Karpas-422 (cell line): ENCODE measurements at regions not wholly inside any gene's neighbourhood (a gene's known extent, or its start where the extent isn't known, plus 50 kb on each side); places are given as distances from the start of the nearest gene placed in this dataset.
A peak's percentile ranks its signal among the peaks of the same experiment; 100 is the strongest.

Experiments used
- DNase-seq: peaks from one replicate; pipeline ENCODE4 v3.0.0-alpha.2; 2015
- H2AFZ ChIP-seq: fragments of 200-600 bp; sonication (generic); 2 replicates; pipeline ENCODE4 v1.6.1; 2014; ENCODE audit warnings: antibody characterized with exemption, low read length, mixed read lengths
- H3K27ac ChIP-seq: fragments of 200-600 bp; sonication (generic); 2 replicates; pipeline ENCODE4 v1.5.1; 2014; ENCODE audit warnings: mild to moderate bottlenecking, low read length, moderate library complexity
- H3K27me3 ChIP-seq: fragments of 200-600 bp; sonication (generic); 2 replicates; pipeline ENCODE4 v1.6.1; 2014; ENCODE audit warnings: low read length, mixed read lengths
- H3K36me3 ChIP-seq: fragments of 200-600 bp; sonication (generic); 2 replicates; pipeline ENCODE4 v1.6.1; 2014; ENCODE audit warnings: low read length, mixed read lengths; ENCODE audit not compliant: insufficient read depth
- H3K4me1 ChIP-seq: fragments of 200-600 bp; sonication (generic); 2 replicates; pipeline ENCODE4 v1.6.1; 2014; ENCODE audit warnings: mild to moderate bottlenecking, low read length, mixed read lengths
- H3K4me2 ChIP-seq: fragments of 200-600 bp; sonication (generic); 2 replicates; pipeline ENCODE4 v1.6.1; 2014; ENCODE audit warnings: low read length, low read depth, mild to moderate bottlenecking; ENCODE audit not compliant: poor library complexity, severe bottlenecking
- H3K4me3 ChIP-seq: fragments of 200-600 bp; sonication (generic); 2 replicates; pipeline ENCODE4 v1.5.1; 2014; ENCODE audit warnings: mild to moderate bottlenecking, antibody characterized with exemption, low read length, mixed read lengths
- H3K79me2 ChIP-seq: fragments of 200-600 bp; sonication (generic); 2 replicates; pipeline ENCODE4 v1.6.1; 2014; ENCODE audit warnings: mild to moderate bottlenecking, low read length, mixed read lengths
- H3K9ac ChIP-seq: fragments of 200-600 bp; sonication (generic); 2 replicates; pipeline ENCODE4 v1.6.0; 2014; ENCODE audit warnings: low read length
- H3K9me2 ChIP-seq: fragments of 200-600 bp; sonication (generic), shearing (Covaris generic); replicated peaks from 2 replicates; pipeline ENCODE4 v1.6.0; 2014; ENCODE audit warnings: mild to moderate bottlenecking, low read length, moderate library complexity; ENCODE audit not compliant: insufficient read depth
- H3K9me3 ChIP-seq: fragments of 300-700, 200-600 bp; sonication (generic); 2 replicates; pipeline ENCODE4 v1.6.1; 2014; ENCODE audit warnings: low read length, mixed read lengths
- H4K20me1 ChIP-seq: fragments of 200-600 bp; sonication (generic); 2 replicates; pipeline ENCODE4 v1.6.1; 2014; ENCODE audit warnings: mild to moderate bottlenecking, antibody characterized with exemption, low read length, low read depth; ENCODE audit not compliant: insufficient read depth

DNA sequence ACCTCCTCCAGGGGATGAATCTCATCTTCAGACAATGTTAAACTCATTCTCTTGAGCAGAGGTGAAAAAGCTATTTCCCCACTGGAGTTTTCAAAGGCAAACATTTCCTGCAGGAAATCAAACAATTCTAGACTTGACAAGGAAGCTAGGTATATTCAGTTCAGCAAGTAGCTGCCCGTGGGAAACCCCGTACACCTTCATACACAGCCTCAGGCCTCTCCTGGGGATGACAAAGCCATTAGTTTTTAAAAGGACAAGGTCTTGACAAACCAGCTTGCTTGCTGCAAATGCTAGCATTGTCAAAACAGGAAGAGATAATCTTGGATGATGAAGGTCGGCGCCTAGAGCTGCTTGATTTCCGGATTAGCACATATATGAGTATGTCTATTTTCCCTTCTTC lies 1630.8 kb upstream of the TENM4 start:
- H3K9me3 ChIP-seq, result peaks cover 3% of the 10 kb centered on the region; the same call in 1 of the 2 replicates
- H3K36me3 ChIP-seq, result no peaks in the 10 kb centered on the region
- H3K9me2 ChIP-seq, result no peaks in the 10 kb centered on the region
- no peak overlapping the region for H3K4me2 ChIP-seq
- no peaks in the 10 kb centered on the region for H3K79me2 ChIP-seq
- no peaks in the 10 kb centered on the region for H4K20me1 ChIP-seq
- DNase-seq, result peak; percentile 37
- H3K27me3 ChIP-seq, result no peaks in the 10 kb centered on the region
- H3K9ac ChIP-seq, result no peak overlapping the region
- no peak overlapping the region for H2AFZ ChIP-seq
- no peaks in the 10 kb centered on the region for H3K4me1 ChIP-seq
- no peak overlapping the region for H3K27ac ChIP-seq
- H3K4me3 ChIP-seq, result no peak overlapping the region

DNA sequence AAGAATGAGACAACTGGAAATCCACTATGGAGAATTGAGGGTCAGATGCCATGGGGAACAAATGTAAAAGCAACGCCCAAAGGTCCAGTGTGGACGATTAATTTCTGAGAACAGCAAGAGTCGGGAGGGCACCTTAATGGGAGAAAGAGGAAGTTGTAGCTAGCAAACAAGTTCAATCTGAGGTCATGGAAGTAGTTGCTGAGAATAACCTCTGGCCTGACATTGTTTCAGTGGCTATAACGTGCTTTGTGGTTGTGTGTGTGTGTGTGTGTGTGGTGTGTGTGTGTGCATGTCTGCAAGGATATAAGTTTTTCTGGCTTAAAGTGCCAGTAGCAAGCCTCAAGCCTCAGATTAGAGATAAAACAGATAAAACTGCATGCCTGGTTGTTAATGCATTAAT lies 1630.1 kb upstream of the TENM4 start:
- Histone ChIP-seq H3K79me2 (no peaks in the 10 kb centered on the region), H3K9me2 (no peaks in the 10 kb centered on the region), H4K20me1 (no peaks in the 10 kb centered on the region), H2AFZ (no peak overlapping the region), H3K9me3 (peaks cover 3% of the 10 kb centered on the region; the same call in 1 of the 2 replicates), H3K27me3 (no peaks in the 10 kb centered on the region), H3K9ac (no peak overlapping the region), H3K4me1 (no peaks in the 10 kb centered on the region), H3K27ac (no peak overlapping the region), H3K36me3 (no peaks in the 10 kb centered on the region), H3K4me3 (no peak overlapping the region), H3K4me2 (no peak overlapping the region)
- peak; percentile 35 for DNase-seq

DNA sequence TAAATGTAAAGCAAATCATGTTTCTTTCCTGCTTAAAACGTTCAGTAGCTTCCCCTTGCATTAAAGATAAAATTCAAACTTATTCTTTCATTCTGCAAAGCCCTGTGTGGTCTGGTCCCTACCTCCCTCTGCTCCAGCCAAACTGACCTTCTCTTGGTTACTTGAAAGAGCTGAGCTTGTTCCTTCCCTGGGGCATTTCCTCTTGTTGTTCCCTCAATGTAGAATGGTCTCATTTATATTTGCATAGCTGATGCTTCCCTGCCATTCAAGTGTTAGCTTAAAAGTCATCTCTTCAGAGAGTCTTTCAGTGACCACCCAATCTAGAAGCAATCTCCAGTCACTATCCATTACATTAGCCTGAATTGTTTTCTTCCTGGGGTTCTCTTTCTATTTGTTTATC lies 1618.5 kb upstream of the TENM4 start:
- no peaks in the 10 kb centered on the region for H3K27me3 ChIP-seq
- DNase-seq, result no peak
- H3K4me1 ChIP-seq, result no peaks in the 10 kb centered on the region
- no peaks in the 10 kb centered on the region; the same call in 1 of the 2 replicates for H3K9me2 ChIP-seq
- H3K9ac ChIP-seq, result no peak overlapping the region
- peaks cover 2% of the 10 kb centered on the region; the same call in 1 of the 2 replicates for H3K9me3 ChIP-seq
- H3K4me3 ChIP-seq, result no peak overlapping the region
- no peaks in the 10 kb centered on the region for H4K20me1 ChIP-seq
- H2AFZ ChIP-seq, result no peak overlapping the region
- no peaks in the 10 kb centered on the region for H3K79me2 ChIP-seq
- no peaks in the 10 kb centered on the region for H3K36me3 ChIP-seq
- H3K4me2 ChIP-seq, result no peak overlapping the region
- H3K27ac ChIP-seq, result no peak overlapping the region

DNA sequence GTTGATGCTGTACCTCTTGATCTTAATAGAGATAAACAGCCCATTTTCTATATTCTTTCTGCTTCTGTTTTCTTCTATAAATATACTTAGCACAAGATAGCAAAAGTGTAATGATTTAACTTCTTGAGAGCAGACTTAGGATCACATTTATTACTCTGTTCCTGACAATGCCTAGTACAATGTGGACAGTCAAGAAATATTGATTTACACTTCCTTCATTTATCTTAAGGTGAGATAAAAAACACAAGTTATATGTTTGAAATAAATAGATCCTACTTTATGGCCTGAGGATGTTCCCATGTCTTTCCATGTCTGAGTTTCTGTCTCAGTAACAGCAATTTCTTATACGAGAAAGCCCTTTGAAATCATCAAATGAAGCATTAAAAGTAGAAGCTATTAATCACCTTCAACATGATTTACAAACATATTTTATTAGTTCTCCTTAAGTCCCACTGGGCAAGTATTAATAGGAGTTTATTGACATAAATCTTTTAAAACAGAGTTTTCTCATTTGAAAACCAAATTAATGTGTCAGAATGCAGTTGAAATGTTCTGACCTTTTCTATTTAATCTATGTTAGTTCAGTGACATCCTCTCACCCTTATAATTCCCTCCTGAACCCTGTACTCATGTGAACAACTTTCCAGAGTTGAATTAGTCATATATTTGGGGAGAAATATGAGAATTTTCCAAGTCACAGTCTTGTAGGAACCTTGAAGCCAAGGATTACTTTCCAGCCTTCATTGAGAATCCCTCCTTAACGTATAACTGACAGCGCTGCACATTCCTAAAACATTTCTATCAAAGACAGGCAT lies 1611.7 kb upstream of the TENM4 start:
- Histone ChIP-seq H2AFZ (no peak overlapping the region), H4K20me1 (no peaks in the 10 kb centered on the region), H3K27me3 (no peaks in the 10 kb centered on the region), H3K9me3 (no peaks in the 10 kb centered on the region), H3K4me3 (no peak overlapping the region), H3K79me2 (no peaks in the 10 kb centered on the region), H3K4me2 (no peak overlapping the region), H3K36me3 (no peaks in the 10 kb centered on the region), H3K4me1 (no peaks in the 10 kb centered on the region), H3K9ac (no peak overlapping the region), H3K9me2 (no peaks in the 10 kb centered on the region), H3K27ac (no peak overlapping the region)
- no peak for DNase-seq

DNA sequence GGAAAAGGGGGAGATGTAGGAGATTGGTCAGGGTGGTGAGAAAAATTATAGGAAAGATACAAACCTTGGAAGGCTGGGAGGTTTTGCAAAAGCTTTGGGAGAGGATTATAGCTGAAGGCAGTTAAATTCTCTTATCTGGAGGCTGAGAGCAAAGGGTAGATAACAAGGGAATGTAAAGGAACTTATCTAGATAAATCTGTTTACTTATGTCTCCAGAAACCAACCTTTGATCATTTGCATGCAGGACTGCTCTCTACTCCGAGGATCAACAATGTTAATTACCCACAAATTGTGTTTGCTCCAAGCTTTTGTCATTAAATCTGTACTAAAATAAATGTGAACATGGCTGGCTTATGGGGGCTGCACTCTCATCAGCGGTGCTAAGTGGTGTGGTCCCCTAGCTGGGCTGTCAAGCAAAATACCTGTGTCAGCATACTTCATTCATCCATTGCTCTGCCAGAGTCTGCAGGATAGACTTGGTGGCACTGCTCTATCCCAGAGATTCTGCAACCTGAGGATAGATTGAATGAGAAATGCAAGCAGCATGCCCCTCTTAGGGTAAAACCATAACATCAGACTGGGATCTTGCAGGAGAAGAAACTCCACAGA lies 1599.2 kb upstream of the TENM4 start:
- Histone ChIP-seq H3K4me1 (no peaks in the 10 kb centered on the region), H3K9ac (no peak overlapping the region), H3K9me3 (0 out of 2 replicates have a peak, but pooled peaks cover 3% of the 10 kb centered on the region), H4K20me1 (no peaks in the 10 kb centered on the region), H3K27me3 (no peaks in the 10 kb centered on the region), H3K4me3 (no peak overlapping the region), H3K27ac (no peak overlapping the region), H3K4me2 (no peak overlapping the region), H3K36me3 (no peaks in the 10 kb centered on the region), H3K9me2 (peaks cover 6% of the 10 kb centered on the region; the same call in 1 of the 2 replicates), H2AFZ (no peak overlapping the region), H3K79me2 (no peaks in the 10 kb centered on the region)
- DNase-seq, result no peak

DNA sequence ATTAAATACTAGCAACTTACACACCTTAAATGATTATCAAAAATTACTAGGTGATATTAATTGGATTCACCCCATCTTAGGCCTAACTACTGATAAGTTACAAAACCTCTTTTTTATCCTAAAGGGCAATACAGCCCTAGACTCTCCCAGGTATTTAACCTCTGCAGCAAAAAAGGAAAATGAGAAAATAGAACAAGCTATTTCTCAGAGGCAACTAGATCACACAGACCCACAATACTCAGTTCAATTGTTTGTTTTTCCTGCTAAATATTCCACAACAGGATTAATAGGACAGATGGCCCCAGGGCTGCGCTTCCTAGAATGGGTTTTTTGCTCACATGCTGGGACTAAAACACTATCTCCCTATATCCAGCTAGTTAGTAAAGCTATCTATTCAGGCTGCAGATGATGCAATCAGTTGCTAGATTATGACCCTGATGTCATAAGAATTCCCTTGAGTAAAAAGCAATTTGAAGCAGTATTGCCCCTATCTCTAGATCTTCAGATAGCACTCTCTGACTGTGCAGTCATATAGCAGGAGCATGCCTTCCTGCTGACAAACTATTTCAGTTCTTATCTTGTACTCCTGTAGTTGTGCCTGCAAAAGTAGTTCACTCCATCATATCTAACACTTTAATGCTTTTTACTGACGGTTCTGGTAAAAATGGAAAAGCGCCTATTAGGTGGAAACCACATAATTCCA lies 1595.5 kb upstream of the TENM4 start:
- Histone ChIP-seq H4K20me1 (no peaks in the 10 kb centered on the region), H3K4me3 (no peak overlapping the region), H3K4me1 (no peaks in the 10 kb centered on the region), H3K27ac (no peak overlapping the region), H3K27me3 (no peaks in the 10 kb centered on the region), H3K79me2 (no peaks in the 10 kb centered on the region), H3K4me2 (no peak overlapping the region), H3K9me2 (peaks cover 6% of the 10 kb centered on the region; the same call in 1 of the 2 replicates), H3K9me3 (peaks cover 8% of the 10 kb centered on the region), H3K36me3 (no peaks in the 10 kb centered on the region), H3K9ac (no peak overlapping the region), H2AFZ (no peak overlapping the region)
- DNase-seq, result no peak

DNA sequence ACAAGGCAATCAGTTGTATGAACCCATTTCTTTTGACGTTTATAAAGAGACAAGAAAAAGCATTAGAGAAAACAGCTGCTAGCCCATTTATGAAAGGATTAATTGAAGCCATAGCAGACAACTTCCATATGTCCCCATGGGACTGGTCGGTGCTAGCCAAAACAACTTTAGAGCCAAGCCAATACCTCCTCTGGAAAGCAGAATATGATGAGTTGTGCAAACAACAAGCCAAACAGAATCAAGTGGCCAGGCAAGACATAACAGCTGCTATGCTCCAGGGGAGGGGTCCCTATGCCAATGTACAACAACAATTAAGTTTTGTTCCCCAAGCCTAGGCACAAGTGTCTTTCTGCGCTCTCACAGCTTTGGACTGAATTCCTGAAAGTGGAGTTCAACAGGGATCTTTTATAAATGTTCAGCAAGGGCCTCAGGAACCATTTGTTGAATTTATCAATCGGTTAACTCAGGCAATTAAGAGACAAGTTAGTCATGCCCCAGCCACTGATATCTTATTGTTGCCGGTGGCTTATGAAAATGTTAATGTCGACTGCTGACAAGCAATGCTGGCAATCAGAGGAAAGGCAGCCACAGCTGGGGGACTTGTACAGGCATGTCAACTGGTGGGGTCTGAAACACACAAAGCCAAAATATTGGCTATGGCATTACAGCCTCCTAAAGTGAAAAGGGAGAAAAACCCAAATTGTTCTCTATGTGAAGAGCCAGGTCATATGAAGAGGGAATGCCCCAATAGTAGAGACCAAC lies 1593.1 kb upstream of the TENM4 start:
- Histone ChIP-seq H3K4me3 (no peak overlapping the region), H3K27me3 (no peaks in the 10 kb centered on the region), H3K36me3 (no peaks in the 10 kb centered on the region), H3K4me2 (no peak overlapping the region), H3K79me2 (no peaks in the 10 kb centered on the region), H2AFZ (no peak overlapping the region), H4K20me1 (no peaks in the 10 kb centered on the region), H3K9ac (no peak overlapping the region), H3K4me1 (no peaks in the 10 kb centered on the region), H3K27ac (no peak overlapping the region), H3K9me2 (no peaks in the 10 kb centered on the region), H3K9me3 (peaks cover 8% of the 10 kb centered on the region)
- DNase-seq, result peak; percentile 32
